ENCODE measurements at regions not wholly inside any gene's neighbourhood (a gene's known extent, or its start where the extent isn't known, plus 50 kb on each side); places are given as distances from the start of the nearest gene placed in this dataset.
A peak's percentile ranks its signal among the peaks of the same experiment; 100 is the strongest.
"Not testable (repeated sequence)": the region's sequence is repeated elsewhere in the genome, so short reads cannot be mapped to it uniquely, and the experiment has no call there.

DNA sequence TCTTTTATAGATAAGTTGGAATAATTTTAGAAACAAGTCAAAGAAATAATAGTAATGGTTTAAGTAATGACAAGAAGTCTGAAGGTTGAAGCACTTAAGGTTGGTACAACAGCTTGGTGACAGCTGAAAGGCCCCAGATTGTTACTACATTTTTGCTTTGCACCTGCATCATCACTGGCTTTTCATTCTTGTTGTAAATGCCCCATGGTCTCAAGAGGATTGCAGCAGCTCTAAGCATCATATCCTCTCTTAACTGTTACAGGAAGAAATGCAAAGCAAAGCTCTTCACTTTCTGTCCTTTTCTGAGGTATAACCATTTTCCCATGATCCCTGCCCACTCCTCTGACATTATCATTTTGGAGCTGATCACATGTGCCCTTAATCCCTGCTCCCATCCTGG lies 461.0 kb downstream of the RPIA start:
- not testable (repeated sequence) for H3K4me3 ChIP-seq; H3K4me3 Mint-ChIP-seq; H3K4me1 Mint-ChIP-seq; H3K36me3 ChIP-seq (ENCODE audit: insufficient read depth); H3K79me2 ChIP-seq (replicated peaks; ENCODE audit: insufficient read depth); DNase-seq (ENCODE audit: low spot score); H3K27me3 Mint-ChIP-seq (ENCODE audit: insufficient read depth, low read depth, poor library complexity); H3K27me3 ChIP-seq (ENCODE audit: insufficient read depth); H3K27ac ChIP-seq (ENCODE audit: low read depth); H3K27ac Mint-ChIP-seq; H3K4me2 ChIP-seq; H3F3A ChIP-seq (replicated peaks; ENCODE audit: low read depth); ATAC-seq; H3K36me3 Mint-ChIP-seq (ENCODE audit: low read depth); H3K9me3 Mint-ChIP-seq; H2AFZ ChIP-seq; H3K4me1 ChIP-seq (ENCODE audit: insufficient read depth); H3K9me2 ChIP-seq (ENCODE audit: insufficient read depth); H4K20me1 ChIP-seq (replicated peaks; ENCODE audit: insufficient read depth)

DNA sequence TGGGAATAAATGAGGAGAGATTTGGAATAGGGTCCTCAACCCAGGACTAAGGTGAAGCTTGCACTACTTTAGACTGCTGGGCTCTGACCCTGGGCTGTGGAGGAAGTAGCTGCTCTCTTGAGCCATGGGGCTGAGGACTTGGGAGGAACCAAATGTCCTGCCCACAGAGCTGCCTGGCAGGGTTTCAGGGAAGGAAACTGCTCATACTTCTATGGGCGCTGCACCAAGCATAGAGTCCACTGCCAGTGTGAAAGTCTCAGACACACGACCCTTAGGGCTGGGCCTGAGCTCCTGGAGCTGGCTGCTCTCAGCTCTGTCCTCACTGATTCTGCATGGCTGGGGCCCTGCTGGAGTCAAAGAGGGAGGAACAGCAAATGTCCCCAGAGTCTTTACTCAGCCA lies 461.7 kb downstream of the RPIA start:
- H3K27me3 ChIP-seq (ENCODE audit: insufficient read depth); H3K4me2 ChIP-seq; H3K4me3 Mint-ChIP-seq; H3K27ac Mint-ChIP-seq; H2AFZ ChIP-seq; H3F3A ChIP-seq (replicated peaks; ENCODE audit: low read depth); H3K36me3 Mint-ChIP-seq (ENCODE audit: low read depth); H4K20me1 ChIP-seq (replicated peaks; ENCODE audit: insufficient read depth); H3K9me2 ChIP-seq (ENCODE audit: insufficient read depth); H3K4me1 Mint-ChIP-seq; H3K4me1 ChIP-seq (ENCODE audit: insufficient read depth); ATAC-seq; H3K79me2 ChIP-seq (replicated peaks; ENCODE audit: insufficient read depth); H3K27ac ChIP-seq (ENCODE audit: low read depth); DNase-seq (ENCODE audit: low spot score); H3K4me3 ChIP-seq; H3K36me3 ChIP-seq (ENCODE audit: insufficient read depth); H3K9me3 Mint-ChIP-seq; H3K27me3 Mint-ChIP-seq (ENCODE audit: insufficient read depth, low read depth, poor library complexity): not testable (repeated sequence)

DNA sequence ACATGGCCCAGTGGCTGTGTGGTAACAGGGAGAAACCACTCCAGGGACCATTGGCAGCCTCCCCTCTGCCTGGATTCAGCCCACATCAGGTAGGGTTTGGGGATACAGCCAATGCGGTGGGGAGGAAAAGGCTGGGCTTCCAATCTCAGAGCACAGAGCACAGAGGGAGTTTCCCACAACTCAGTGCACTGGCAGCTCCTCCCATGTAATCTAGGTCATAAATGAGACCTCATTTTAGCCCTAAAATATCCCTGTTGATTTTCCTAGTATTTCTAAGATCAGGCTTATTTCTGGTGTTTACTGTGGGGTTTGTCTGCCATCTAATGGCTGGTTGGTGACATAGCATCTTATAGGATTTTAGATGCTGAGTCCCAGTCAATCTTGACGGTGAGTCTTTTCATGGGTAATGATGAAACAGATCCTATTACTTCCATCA lies 462.8 kb downstream of the RPIA start:
- DNase-seq (ENCODE audit: low spot score) (peak; percentile 10), ATAC-seq (peak; percentile 88)
- H3K27me3 Mint-ChIP-seq (ENCODE audit: insufficient read depth, low read depth, poor library complexity); H2AFZ ChIP-seq; H3F3A ChIP-seq (replicated peaks; ENCODE audit: low read depth); H3K4me2 ChIP-seq; H3K4me1 ChIP-seq (ENCODE audit: insufficient read depth); H3K9me2 ChIP-seq (ENCODE audit: insufficient read depth); H3K9me3 Mint-ChIP-seq; H3K27ac ChIP-seq (ENCODE audit: low read depth); H3K36me3 Mint-ChIP-seq (ENCODE audit: low read depth); H3K79me2 ChIP-seq (replicated peaks; ENCODE audit: insufficient read depth); H3K27me3 ChIP-seq (ENCODE audit: insufficient read depth); H4K20me1 ChIP-seq (replicated peaks; ENCODE audit: insufficient read depth); H3K4me1 Mint-ChIP-seq; H3K4me3 Mint-ChIP-seq; H3K4me3 ChIP-seq; H3K36me3 ChIP-seq (ENCODE audit: insufficient read depth); H3K27ac Mint-ChIP-seq: not testable (repeated sequence)
- TF ChIP-seq, protein P1, sequence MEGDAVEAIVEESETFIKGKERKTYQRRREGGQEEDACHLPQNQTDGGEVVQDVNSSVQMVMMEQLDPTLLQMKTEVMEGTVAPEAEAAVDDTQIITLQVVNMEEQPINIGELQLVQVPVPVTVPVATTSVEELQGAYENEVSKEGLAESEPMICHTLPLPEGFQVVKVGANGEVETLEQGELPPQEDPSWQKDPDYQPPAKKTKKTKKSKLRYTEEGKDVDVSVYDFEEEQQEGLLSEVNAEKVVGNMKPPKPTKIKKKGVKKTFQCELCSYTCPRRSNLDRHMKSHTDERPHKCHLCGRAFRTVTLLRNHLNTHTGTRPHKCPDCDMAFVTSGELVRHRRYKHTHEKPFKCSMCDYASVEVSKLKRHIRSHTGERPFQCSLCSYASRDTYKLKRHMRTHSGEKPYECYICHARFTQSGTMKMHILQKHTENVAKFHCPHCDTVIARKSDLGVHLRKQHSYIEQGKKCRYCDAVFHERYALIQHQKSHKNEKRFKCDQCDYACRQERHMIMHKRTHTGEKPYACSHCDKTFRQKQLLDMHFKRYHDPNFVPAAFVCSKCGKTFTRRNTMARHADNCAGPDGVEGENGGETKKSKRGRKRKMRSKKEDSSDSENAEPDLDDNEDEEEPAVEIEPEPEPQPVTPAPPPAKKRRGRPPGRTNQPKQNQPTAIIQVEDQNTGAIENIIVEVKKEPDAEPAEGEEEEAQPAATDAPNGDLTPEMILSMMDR (conservative IDR thresholded peaks at IDR 0.05; ENCODE audit: low read depth in 2 of 2) = peak in 1 of 2 experiments; percentile 13; a peak in 1 of 4 replicates

DNA sequence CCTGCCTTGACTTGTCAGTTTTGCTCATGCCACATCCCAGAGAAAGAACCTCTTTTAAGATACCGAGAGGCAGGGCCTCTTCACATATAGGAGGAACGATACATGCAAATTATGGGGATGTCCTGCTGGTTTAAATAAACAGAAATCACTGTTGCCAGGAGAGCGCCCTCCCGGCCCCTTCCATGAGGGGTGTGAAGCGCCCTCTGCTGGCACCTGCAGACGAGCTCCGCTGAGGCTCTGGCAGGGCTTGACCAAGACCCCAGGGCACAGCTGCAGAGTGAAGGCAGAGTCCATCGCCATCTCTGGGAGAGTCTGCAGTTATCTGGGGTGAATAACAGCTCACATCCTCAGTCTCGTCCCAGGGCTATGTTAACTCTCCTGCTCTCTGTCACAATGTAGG lies 468.8 kb downstream of the RPIA start:
- H3F3A ChIP-seq (replicated peaks; ENCODE audit: low read depth); H3K27ac ChIP-seq (ENCODE audit: low read depth); H3K27me3 ChIP-seq (ENCODE audit: insufficient read depth); H3K4me1 ChIP-seq (ENCODE audit: insufficient read depth); H3K79me2 ChIP-seq (replicated peaks; ENCODE audit: insufficient read depth); H3K36me3 ChIP-seq (ENCODE audit: insufficient read depth); H3K27me3 Mint-ChIP-seq (ENCODE audit: insufficient read depth, low read depth, poor library complexity); H4K20me1 ChIP-seq (replicated peaks; ENCODE audit: insufficient read depth); H3K9me2 ChIP-seq (ENCODE audit: insufficient read depth); H2AFZ ChIP-seq; H3K4me1 Mint-ChIP-seq; H3K9me3 Mint-ChIP-seq; DNase-seq (ENCODE audit: low spot score); H3K4me2 ChIP-seq; H3K4me3 Mint-ChIP-seq; H3K4me3 ChIP-seq; H3K36me3 Mint-ChIP-seq (ENCODE audit: low read depth); H3K27ac Mint-ChIP-seq: not testable (repeated sequence)
- ATAC-seq = peak; percentile 99
- TF ChIP-seq, protein P1 (conservative IDR thresholded peaks at IDR 0.05; ENCODE audit: low read depth in 2 of 2) = peak in 1 of 2 experiments; percentile 32; a peak in 2 of 4 replicates

DNA sequence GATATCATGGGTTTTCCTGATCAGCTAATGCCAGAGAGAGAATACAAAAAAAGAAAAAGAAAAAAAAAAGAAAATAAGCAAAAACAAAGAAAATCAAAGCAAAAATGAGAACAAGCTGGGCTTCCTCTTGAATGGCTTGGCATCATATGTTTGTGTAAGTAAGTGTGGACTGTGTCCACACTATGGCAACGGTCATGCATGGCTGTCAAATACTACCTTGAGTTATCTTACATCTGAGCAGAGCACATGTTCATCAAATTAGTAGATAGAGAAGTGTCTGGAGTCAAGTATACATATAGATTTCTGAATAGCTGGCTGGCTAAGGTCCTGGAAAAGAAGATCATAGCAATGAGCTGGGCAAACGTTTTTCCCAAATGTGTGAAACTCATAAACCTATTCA lies 470.2 kb downstream of the RPIA start:
- H3K27ac Mint-ChIP-seq; H3K4me3 Mint-ChIP-seq; H3K27me3 Mint-ChIP-seq (ENCODE audit: insufficient read depth, low read depth, poor library complexity); H3F3A ChIP-seq (replicated peaks; ENCODE audit: low read depth); H3K4me1 ChIP-seq (ENCODE audit: insufficient read depth); H3K27me3 ChIP-seq (ENCODE audit: insufficient read depth); H3K36me3 Mint-ChIP-seq (ENCODE audit: low read depth); ATAC-seq; H3K9me2 ChIP-seq (ENCODE audit: insufficient read depth); H3K9me3 Mint-ChIP-seq; H2AFZ ChIP-seq; H3K27ac ChIP-seq (ENCODE audit: low read depth); H4K20me1 ChIP-seq (replicated peaks; ENCODE audit: insufficient read depth); H3K4me3 ChIP-seq; H3K4me2 ChIP-seq; H3K36me3 ChIP-seq (ENCODE audit: insufficient read depth); H3K79me2 ChIP-seq (replicated peaks; ENCODE audit: insufficient read depth); H3K4me1 Mint-ChIP-seq; DNase-seq (ENCODE audit: low spot score): not testable (repeated sequence)
